AG10803 (cell line): ENCODE measurements at regions not wholly inside any gene's neighbourhood (a gene's known extent, or its start where the extent isn't known, plus 50 kb on each side); places are given as distances from the start of the nearest gene placed in this dataset.

Experiments used
- DNase-seq: peaks from one replicate; pipeline ENCODE4 v3.0.0; 2010; ENCODE audit warnings: low read depth
- H3K4me3 ChIP-seq: 2 replicates; pipeline ENCODE4 v1.5.1; 2011; ENCODE audit warnings: mild to moderate bottlenecking, low read length, control low read depth
- CTCF ChIP-seq: conservative IDR thresholded peaks from 2 replicates; pipeline ENCODE4 v1.5.1; 2011; ENCODE audit warnings: mild to moderate bottlenecking, low read length, control low read depth, inconsistent platforms

GRCh38 chr3:36124118-36124796, 256.0 kb upstream of the STAC start:
- peak; percentile 94 for TF ChIP-seq CTCF
- H3K4me3 ChIP-seq: no peak overlapping the region
- DNase-seq: peak; percentile 69

- peak; percentile 19; the same call in 1 of the 2 replicates for TF ChIP-seq CTCF
- H3K4me3 ChIP-seq: no peak overlapping the region
- no peak for DNase-seq
Observed at GRCh38 chr3:36132214-36132613, 248.1 kb upstream of the STAC start.

GRCh38 chr3:36135863-36136262, 244.4 kb upstream of the STAC start:
- no peak overlapping the region for H3K4me3 ChIP-seq
- TF ChIP-seq CTCF: no peak
- no peak for DNase-seq

GRCh38 chr3:36142746-36143145, 237.6 kb upstream of the STAC start:
- no peak overlapping the region for H3K4me3 ChIP-seq
- no peak for DNase-seq
- TF ChIP-seq CTCF: no peak

GRCh38 chr3:36146404-36146803, 233.9 kb upstream of the STAC start:
- no peak for DNase-seq
- no peak for TF ChIP-seq CTCF
- no peak overlapping the region for H3K4me3 ChIP-seq

- DNase-seq: no peak
- no peak for TF ChIP-seq CTCF
Observed at GRCh38 chr3:36147934-36148558, 232.3 kb upstream of the STAC start.

GRCh38 chr3:36149447-36149865, 230.8 kb upstream of the STAC start:
- TF ChIP-seq CTCF: no peak
- DNase-seq: no peak
- H3K4me3 ChIP-seq: no peak overlapping the region

More at GRCh38 chr3:36147934-36148558, 232.3 kb upstream of the STAC start:
- H3K4me3 ChIP-seq: no peak overlapping the region
